RWPE1 (cell line): ENCODE measurements at regions not wholly inside any gene's neighbourhood (a gene's known extent, or its start where the extent isn't known, plus 50 kb on each side); places are given as distances from the start of the nearest gene placed in this dataset.

Experiments
- CTCF ChIA-PET: fragments of 350-600 bp; sonication (Branson Sonifier 250); formaldehyde crosslinking; extraction: SDS; loops from one replicate; lab custom pipeline; 2021; lab: Yijun Ruan, JAX
- POLR2A ChIA-PET: fragments of 400-600 bp; formaldehyde crosslinking; extraction: SDS; loops from one replicate; lab custom pipeline; 2020; ENCODE audit warnings: antibody characterized with exemption; ENCODE audit not compliant: low non-redundant PET; lab: Yijun Ruan, JAX
- DNase-seq: peaks from one replicate; pipeline ENCODE4 v3.0.0; 2012; ENCODE audit warnings: low spot score
- H3K27ac ChIP-seq: fragments of 450-650 bp; 2 replicates; pipeline ENCODE4 v1.5.1; 2017
- CTCF ChIP-seq: fragments of 450-650 bp; conservative IDR thresholded peaks from 2 replicates; pipeline ENCODE4 v1.5.1; 2017; ENCODE audit warnings: low read depth, mild to moderate bottlenecking

GRCh38 chr18:8901019-8901418 lies 195.7 kb downstream of the MTCL1 start:
- H3K27ac ChIP-seq: no peak overlapping the region
- DNase-seq: no peak
- no peak for TF ChIP-seq CTCF
- ChIA-PET CTCF (interaction anchor here (0.6 kb wide), 2 partner anchors 14 to 465 kb away, joined by 3 to 4 read pairs; no protein-coding TSS in a partner anchor), POLR2A (no interaction called here)

- no peak for DNase-seq
- ChIA-PET POLR2A (no interaction called here), CTCF (no interaction called here)
- TF ChIP-seq CTCF: no peak
- no peak overlapping the region for H3K27ac ChIP-seq
Measured at GRCh38 chr18:8904316-8904715, 198.2 kb upstream of the NDUFV2 start.

GRCh38 chr18:8908792-8909510 lies 193.5 kb upstream of the NDUFV2 start:
- no peak for DNase-seq
- no peak overlapping the region for H3K27ac ChIP-seq
- TF ChIP-seq CTCF: no peak
- ChIA-PET CTCF (no interaction called here), POLR2A (no interaction called here)

GRCh38 chr18:8910186-8910822 lies 192.2 kb upstream of the NDUFV2 start:
- no peak for DNase-seq
- TF ChIP-seq CTCF: no peak
- ChIA-PET CTCF (interaction anchor here (1.0 kb wide), 1 partner anchor 11 kb away, joined by 3 read pairs; no protein-coding TSS in a partner anchor), POLR2A (no interaction called here)
- H3K27ac ChIP-seq: no peak overlapping the region

GRCh38 chr18:8910843-8911242 lies 191.7 kb upstream of the NDUFV2 start:
- no peak for DNase-seq
- no peak overlapping the region for H3K27ac ChIP-seq
- no peak for TF ChIP-seq CTCF
- ChIA-PET POLR2A (no interaction called here), CTCF (interaction anchor here (0.7 to 1.0 kb wide), 2 partner anchors 10 to 252 kb away, joined by 3 to 4 read pairs; no protein-coding TSS in a partner anchor)

GRCh38 chr18:8911408-8912340 lies 190.8 kb upstream of the NDUFV2 start:
- POLR2A ChIA-PET: no interaction called here

More at GRCh38 chr18:8911408-8912340, 190.8 kb upstream of the NDUFV2 start:
- CTCF ChIA-PET: interaction anchor here (0.7 to 1.0 kb wide), 3 partner anchors 10 to 251 kb away, joined by 3 to 7 read pairs (median 4); no protein-coding TSS in a partner anchor
- no peak for TF ChIP-seq CTCF
- DNase-seq: no peak
- no peak overlapping the region for H3K27ac ChIP-seq
